GM12878 (cell line): ENCODE measurements at regions not wholly inside any gene's neighbourhood (a gene's known extent, or its start where the extent isn't known, plus 50 kb on each side); places are given as distances from the start of the nearest gene placed in this dataset.

Experiments
- ATAC-seq: fragments of 200-7000 bp; cut with Tn5 transposase; 3 replicates; pipeline ENCODE4 v1.9.1; 2020; ENCODE audit warnings: mild to moderate bottlenecking, moderate library complexity
- BruUV-seq: library from RNA; stranded (reverse); fragments of 400-500 nt; replicated peaks from 2 replicates; lab custom pipeline; 2021; lab: Mats Ljungman, UMichigan
- CTCF ChIA-PET: fragments of 300-600 bp; sonication (Branson Sonifier 250); formaldehyde crosslinking; extraction: SDS; loops from one replicate; lab custom pipeline; 2021; ENCODE audit warnings: inconsistent platforms; lab: Yijun Ruan, JAX
- POLR2A ChIA-PET: fragments of 350-600 bp; formaldehyde crosslinking; extraction: SDS; loops from one replicate; lab custom pipeline; 2021; ENCODE audit warnings: inconsistent platforms; lab: Charles Lee
- RAD21 ChIA-PET: fragments of 300-600 bp; sonication (Branson Sonifier 250); formaldehyde crosslinking; loops from one replicate; lab custom pipeline; 2023; ENCODE audit warnings: antibody characterized with exemption; ENCODE audit not compliant: unreplicated experiment; lab: Charles Lee
- SMC1A ChIA-PET: fragments of 300-600 bp; sonication (Branson Sonifier 250); formaldehyde crosslinking; loops from one replicate; lab custom pipeline; 2023; ENCODE audit not compliant: unreplicated experiment, uncharacterized antibody; lab: Charles Lee
- DNase-seq: peaks from one replicate; pipeline ENCODE4 v3.0.0-alpha.2; 2011; ENCODE audit warnings: low read depth, low spot score
- FAIRE-seq: peaks from 3 replicates; lab custom pipeline; 2011; peaks lifted over from hg19 to GRCh38; lab: Jason Lieb, UNC
- H2AFZ ChIP-seq: 2 replicates; pipeline ENCODE4 v1.6.0; 2011; ENCODE audit warnings: low read depth, low read length, control low read depth; ENCODE audit not compliant: control insufficient read depth
- H3K27ac ChIP-seq: 2 replicates; pipeline ENCODE4 v1.5.1; 2011; ENCODE audit warnings: control low read depth; ENCODE audit not compliant: control insufficient read depth, insufficient read depth
- H3K27me3 ChIP-seq, 2 experiments: replicated peaks in 1 of 2; 2 replicates each; pipeline versions ENCODE4 v1.6.0 to v1.6.1; 2011; ENCODE audit warnings: low read length in 1 of 2; ENCODE audit not compliant: control insufficient read depth in 2 of 2, insufficient read depth in 2 of 2
- H3K36me3 ChIP-seq, 2 experiments: 2 replicates each; pipeline ENCODE4 v1.5.1; 2011; ENCODE audit warnings: low read length in 1 of 2; ENCODE audit not compliant: control insufficient read depth in 2 of 2, insufficient read depth in 2 of 2
- H3K4me1 ChIP-seq: 2 replicates; pipeline ENCODE4 v1.6.1; 2011; ENCODE audit warnings: mild to moderate bottlenecking, low read length, moderate library complexity, mixed read lengths; ENCODE audit not compliant: control insufficient read depth, insufficient read depth
- H3K4me2 ChIP-seq: 2 replicates; pipeline ENCODE4 v1.6.0; 2011; ENCODE audit warnings: control low read depth; ENCODE audit not compliant: control insufficient read depth, insufficient read depth
- H3K4me3 ChIP-seq: fragments of 200-600 bp; sonication (generic); 2 replicates; pipeline ENCODE4 v1.5.1; 2016
- H3K79me2 ChIP-seq: 2 replicates; pipeline ENCODE4 v1.6.0; 2011; ENCODE audit warnings: low read length; ENCODE audit not compliant: control insufficient read depth, insufficient read depth
- H3K9ac ChIP-seq: 2 replicates; pipeline ENCODE4 v1.8.0; 2011; ENCODE audit warnings: low read length, control low read depth, mixed read lengths; ENCODE audit not compliant: control insufficient read depth, insufficient read depth
- H3K9me3 ChIP-seq: replicated peaks from 3 replicates; pipeline ENCODE4 v1.5.1; 2011; ENCODE audit warnings: mild to moderate bottlenecking, low read length; ENCODE audit not compliant: control insufficient read depth, insufficient read depth
- H4K20me1 ChIP-seq: 2 replicates; pipeline ENCODE4 v1.6.0; 2011; ENCODE audit not compliant: control insufficient read depth, insufficient read depth
- BRCA1 ChIP-seq: IDR thresholded peaks from 2 replicates; pipeline ENCODE4 v1.6.1; 2011; ENCODE audit warnings: low read depth, low read length, improper control_type of control experiment
- EZH2 ChIP-seq: IDR thresholded peaks from 2 replicates; pipeline ENCODE4 v1.6.1; 2012; ENCODE audit warnings: low read depth, mild to moderate bottlenecking, control low read depth, inconsistent platforms, low read length, borderline replicate concordance; ENCODE audit not compliant: control insufficient read depth
- HDAC2 ChIP-seq: fragments of 200-600 bp; sonication (generic); IDR thresholded peaks from 2 replicates; pipeline ENCODE4 v1.6.1; 2017
- MYC ChIP-seq: IDR thresholded peaks from 2 replicates; pipeline ENCODE4 v1.6.1; 2011; ENCODE audit warnings: mild to moderate bottlenecking, low read length, moderate library complexity, inconsistent platforms; ENCODE audit not compliant: insufficient read depth, insufficient replicate concordance, insufficient read length, severe bottlenecking
- SMAD1 ChIP-seq: fragments of 450-650 bp; IDR thresholded peaks from 2 replicates; pipeline ENCODE4 v1.6.1; 2018; ENCODE audit warnings: mild to moderate bottlenecking, low read depth; ENCODE audit not compliant: partially characterized antibody
- WGBS: methylation state at CpG from one replicate; pipeline ENCODE4 v1.1.6; 2016; ENCODE audit warnings: low lambda C conversion rate; ENCODE audit not compliant: insufficient replicate concordance, insufficient coverage; ENCODE audit errors: missing lambda C conversion rate; 5-methylcytosine and 5-hydroxymethylcytosine counted together
- in situ Hi-C: fragments of 300-500 bp; cut with MboI; formaldehyde crosslinking; loops from 9 replicates; pipeline ENCODE4 v1.14.3; 2018; ENCODE audit warnings: mixed read lengths
- intact Hi-C: fragments of 100-400 bp; cut with micrococcal nuclease; formaldehyde crosslinking; loops from one replicate; pipeline ENCODE4 v1.14.2; 2022; ENCODE audit not compliant: unreplicated experiment
- TF ChIP-seq, protein P1 (sequence below): fragments of 450-650 bp; conservative IDR thresholded peaks from 2 replicates; pipeline ENCODE4 v1.6.1; 2017; ENCODE audit warnings: mild to moderate bottlenecking, moderate library complexity

GRCh38 chr1:68355614-68356013 lies 94.1 kb downstream of the RPE65 start:
- in situ Hi-C loops (no loop called here), intact Hi-C loops (no loop called here)
- Histone ChIP-seq H3K4me1 (no peaks in the 10 kb centered on the region), H3K9ac (no peak overlapping the region), H3K27me3 (no peaks in the 10 kb centered on the region), H3K36me3 (no peaks in the 10 kb centered on the region), H3K79me2 (no peaks in the 10 kb centered on the region), H3K4me2 (no peak overlapping the region), H3K4me3 (no peak overlapping the region), H3K27ac (no peak overlapping the region), H2AFZ (no peak overlapping the region), H3K9me3 (no peaks in the 10 kb centered on the region), H4K20me1 (no peaks in the 10 kb centered on the region)
- ChIA-PET CTCF (interaction anchor here (1.8 kb wide), 1 partner anchor 236 kb away, joined by 6 read pairs; no protein-coding TSS in a partner anchor), RAD21 (no interaction called here), SMC1A (interaction anchor here (0.7 to 1.5 kb wide), 2 partner anchors 191 to 236 kb away, joined by 3 to 5 read pairs; no protein-coding TSS in a partner anchor), POLR2A (no interaction called here)
- TF ChIP-seq EZH2 (no peak), HDAC2 (no peak), MYC (no peak), BRCA1 (no peak), SMAD1 (no peak)
- TF ChIP-seq, protein P1, sequence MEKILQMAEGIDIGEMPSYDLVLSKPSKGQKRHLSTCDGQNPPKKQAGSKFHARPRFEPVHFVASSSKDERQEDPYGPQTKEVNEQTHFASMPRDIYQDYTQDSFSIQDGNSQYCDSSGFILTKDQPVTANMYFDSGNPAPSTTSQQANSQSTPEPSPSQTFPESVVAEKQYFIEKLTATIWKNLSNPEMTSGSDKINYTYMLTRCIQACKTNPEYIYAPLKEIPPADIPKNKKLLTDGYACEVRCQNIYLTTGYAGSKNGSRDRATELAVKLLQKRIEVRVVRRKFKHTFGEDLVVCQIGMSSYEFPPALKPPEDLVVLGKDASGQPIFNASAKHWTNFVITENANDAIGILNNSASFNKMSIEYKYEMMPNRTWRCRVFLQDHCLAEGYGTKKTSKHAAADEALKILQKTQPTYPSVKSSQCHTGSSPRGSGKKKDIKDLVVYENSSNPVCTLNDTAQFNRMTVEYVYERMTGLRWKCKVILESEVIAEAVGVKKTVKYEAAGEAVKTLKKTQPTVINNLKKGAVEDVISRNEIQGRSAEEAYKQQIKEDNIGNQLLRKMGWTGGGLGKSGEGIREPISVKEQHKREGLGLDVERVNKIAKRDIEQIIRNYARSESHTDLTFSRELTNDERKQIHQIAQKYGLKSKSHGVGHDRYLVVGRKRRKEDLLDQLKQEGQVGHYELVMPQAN: no peak
- DNase-seq: no peak
- FAIRE-seq: no peak
- no TSS peak for BruUV-seq
- 27% methylated on average over 3 of the region's 3 CpGs for WGBS
- no peak for ATAC-seq
